HG03565 (cell line): ENCODE measurements at regions not wholly inside any gene's neighbourhood (a gene's known extent, or its start where the extent isn't known, plus 50 kb on each side); places are given as distances from the start of the nearest gene placed in this dataset.

Source experiments
- ATAC-seq: cut with Tn5 transposase; IDR thresholded peaks from one replicate; pipeline ENCODE4 v1.9.1; 2021; ENCODE audit warnings: mild to moderate bottlenecking, moderate library complexity; ENCODE audit not compliant: unreplicated experiment

DNA sequence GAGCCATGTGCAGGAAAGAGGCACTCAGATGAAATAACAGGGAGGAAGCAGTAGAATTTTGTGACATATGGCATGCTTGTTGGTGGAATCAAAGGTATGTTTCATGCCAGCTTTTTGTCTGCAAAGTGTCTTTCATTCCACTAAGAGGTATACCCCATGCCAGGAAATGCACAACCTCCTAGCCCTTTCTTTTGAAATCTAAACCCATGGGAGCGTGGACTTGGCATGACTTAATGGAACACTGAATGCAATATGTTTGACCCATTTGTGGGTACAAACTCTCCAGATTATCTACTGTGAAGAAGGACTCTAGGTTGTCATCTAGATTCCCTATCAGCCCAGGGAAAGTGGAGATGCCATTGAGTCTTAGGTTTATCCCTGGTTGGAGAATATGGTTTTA is 338.3 kb upstream of the TEX13C start:
- no peak for ATAC-seq

DNA sequence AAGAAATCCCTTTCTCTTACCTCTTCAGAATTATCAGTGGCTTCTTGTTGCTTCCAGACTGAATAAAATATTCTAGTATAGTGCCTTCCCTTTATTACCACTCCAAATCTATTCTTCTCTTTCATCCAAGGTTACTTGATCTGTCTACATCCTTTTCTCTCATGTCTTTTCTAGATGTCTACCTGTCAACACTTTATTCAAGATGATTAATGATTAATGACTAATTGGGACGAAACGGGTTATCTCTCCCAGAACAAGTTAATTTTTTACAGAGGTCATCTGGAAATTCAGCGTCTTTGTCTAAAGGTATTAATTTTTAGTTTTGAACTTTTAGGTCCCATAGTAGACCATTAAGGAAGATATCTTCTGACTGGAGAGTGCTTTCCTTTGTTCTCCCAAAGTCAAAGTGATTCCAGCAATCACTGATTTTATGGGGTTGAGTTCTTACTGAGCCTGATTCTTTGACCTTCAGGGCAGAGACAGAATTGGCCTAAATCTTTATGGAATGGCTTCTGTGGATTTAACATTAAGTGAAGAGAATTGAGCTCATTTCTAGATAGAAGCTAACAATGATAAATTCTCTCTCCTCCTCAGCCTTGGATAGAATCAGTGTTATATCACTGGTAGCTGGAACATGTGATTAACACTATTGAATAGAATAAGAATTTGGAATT is 335.4 kb upstream of the TEX13C start:
- no peak for ATAC-seq

DNA sequence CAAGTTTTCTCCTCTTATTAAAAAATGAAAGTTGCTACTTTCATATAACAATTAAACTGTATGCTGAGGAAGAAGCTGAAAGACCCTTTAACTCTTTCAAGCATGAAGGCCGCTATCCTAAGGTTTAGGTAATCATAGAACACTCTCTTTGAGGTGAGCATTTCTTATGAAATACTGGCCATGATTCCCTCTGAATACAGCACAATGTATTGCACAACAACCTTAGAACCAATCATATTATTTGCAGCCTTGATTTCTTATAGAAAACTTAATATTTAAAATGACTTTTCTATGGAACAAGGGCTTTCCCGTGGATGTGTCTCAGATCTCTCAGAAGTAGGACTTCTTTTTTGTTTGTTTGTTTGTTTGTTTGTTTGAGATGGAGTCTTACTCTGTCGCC is 333.4 kb upstream of the TEX13C start:
- ATAC-seq, result no peak

DNA sequence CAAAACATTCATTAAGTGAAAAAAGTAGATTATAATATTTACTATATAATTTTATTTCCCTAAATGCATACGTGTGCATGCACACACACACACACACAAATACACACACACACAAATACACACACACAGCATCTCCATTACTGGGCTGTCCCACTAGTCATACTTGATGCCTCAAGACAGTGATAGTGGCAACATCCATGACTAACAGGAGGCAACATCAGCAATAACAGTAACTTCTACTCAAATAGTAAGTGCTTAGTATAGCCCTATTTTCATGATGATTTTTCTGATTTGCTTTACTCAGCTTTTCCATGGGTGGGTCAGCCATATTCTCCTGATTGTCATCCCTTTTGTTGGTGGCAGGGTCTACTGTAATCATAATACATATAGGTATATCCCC is 325.9 kb upstream of the TEX13C start:
- ATAC-seq, result no peak

DNA sequence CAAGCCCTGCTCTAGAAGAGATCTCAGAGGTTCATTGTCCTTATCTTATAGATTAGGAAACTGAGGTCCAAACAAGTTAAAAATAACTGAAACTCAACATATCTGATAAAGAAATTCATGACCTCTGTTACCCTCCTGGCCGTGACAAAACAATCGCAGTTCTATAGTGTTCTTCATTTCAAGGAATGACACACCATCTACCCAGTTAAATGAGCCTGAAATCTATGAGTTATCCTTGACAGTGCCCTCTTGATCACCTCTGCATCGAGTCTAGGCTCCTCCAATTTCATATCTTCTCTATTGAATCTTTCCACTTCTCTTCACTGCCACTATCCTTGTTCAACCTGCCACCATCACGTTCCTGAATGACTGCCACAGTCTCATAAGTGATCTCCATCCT is 325.3 kb upstream of the TEX13C start:
- ATAC-seq, result no peak

DNA sequence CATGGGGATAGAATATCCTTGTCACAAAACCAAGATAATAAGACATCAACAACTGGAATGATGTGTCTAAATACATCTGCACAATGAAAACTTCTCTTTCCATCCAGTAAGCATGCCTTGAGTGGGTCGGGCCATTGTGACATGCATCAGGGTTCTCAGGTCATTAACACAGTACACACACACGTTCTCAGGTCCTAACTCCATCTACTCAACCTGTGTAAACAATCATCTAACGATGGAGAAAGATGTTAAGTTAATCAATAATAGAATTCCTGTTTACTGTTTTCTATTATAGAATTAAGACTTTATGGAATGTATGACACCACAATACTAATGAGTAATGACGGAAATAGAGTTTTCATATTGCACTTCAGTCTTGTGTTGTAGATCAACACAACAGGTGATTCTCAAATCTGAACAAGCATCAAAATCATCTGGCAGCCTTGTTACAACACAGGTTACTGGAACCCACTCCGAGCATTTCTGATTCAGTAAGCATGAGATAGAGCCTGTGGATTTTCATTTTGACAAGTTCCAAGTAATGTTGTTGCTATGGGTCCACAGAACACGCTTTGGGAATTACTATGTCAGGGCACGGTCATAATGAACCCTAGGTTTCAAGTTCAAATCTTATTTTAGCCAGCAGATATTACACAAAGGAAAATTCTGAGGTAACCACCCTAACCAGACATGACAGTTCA is 315.8 kb upstream of the TEX13C start:
- no peak for ATAC-seq

DNA sequence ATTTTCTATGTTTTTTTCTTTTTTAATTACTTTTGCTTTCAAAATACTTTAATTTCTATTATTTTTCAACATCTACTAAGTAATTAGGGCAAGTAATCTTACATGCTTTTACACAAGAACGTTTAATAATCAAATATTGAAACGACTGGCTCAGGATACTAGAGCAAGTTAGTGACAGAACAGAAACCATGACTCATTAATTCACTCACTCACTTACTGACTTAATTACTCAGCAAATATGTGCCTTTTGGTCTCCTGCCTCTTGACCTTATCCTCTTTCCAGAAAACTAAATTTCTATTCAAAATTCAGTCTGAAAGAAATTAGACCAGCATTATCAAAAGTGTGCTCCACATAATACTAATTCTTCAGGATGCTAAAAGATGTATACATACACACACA is 314.9 kb upstream of the TEX13C start:
- no peak for ATAC-seq

DNA sequence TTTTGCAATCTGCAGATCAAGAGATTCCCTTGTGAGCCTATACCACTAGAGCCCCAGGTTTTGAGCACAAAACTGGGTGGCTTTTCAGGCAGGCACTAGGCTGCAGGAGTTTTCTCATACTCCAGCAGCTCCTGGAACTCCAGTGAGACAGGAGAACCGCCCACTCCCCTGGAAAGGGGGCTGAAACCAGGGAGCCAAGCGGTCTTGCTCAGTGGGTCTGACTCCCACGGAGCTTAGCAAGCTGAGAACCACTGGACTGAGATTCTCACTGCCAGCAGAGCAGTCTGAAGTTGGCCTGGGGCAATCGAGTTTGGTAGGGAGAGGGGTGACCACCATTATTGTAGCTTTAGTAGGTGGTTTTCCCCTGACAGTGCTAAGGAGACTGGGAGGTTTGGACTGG is 313.8 kb upstream of the TEX13C start:
- no peak for ATAC-seq

DNA sequence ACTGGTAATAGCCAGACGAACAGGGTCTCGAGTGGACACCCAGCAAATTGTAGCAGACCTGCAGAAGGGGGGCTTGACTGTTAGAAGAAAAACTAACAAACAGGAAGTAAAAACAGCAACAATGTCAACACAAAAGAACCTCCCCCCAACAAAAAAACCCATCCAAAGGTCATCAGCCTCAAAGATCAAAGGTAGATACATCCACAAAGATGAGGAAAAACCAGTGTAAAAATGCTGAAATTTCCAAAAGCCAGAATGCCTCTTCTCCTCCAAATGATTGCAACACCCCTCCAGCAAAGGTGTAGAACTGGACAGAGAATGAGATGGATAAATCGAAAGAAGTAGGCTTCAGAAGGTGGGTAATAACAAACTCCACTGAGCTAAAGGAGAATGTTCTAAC is 313.0 kb upstream of the TEX13C start:
- no peak for ATAC-seq

DNA sequence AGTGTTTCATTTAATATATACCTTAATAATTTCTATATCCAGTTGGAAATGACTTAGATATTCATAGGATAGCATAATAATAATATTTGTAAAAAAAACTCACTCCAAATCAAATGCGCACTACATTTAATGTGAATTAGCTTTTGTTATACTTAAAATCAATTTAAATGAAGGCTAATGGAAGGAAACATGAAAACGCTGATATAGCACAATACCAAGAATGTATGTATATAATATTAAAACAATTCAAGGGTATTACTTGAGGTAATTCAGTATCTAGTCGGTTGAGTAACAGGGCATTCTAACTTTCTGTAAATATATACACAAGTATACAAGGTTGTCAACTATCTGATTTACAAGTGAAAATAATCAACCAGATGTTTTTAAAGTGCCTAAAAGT is 307.1 kb upstream of the TEX13C start:
- ATAC-seq, result no peak

DNA sequence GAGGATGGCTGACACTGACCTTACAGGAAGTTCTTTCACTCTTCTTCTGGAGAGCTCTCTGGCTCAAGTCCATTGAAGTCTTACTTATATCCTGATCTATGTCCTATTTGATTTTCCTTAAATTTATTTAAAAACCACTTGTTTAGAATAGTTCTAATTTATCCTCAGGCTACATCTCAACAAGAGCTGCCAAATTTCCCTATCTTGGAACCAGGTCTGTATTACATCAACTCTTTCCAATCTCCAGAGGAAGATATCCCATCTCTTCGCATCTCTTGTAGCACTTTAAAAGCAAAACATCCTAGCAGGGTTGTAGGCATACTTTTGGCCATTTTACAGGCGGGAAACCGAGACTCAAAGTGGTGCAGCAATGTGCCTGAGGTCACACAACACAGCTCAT is 290.5 kb upstream of the TEX13C start:
- ATAC-seq, result no peak
